ENCODE measurements at regions not wholly inside any gene's neighbourhood (a gene's known extent, or its start where the extent isn't known, plus 50 kb on each side); places are given as distances from the start of the nearest gene placed in this dataset.

GRCh38 chr17:70717042-70717441 lies 547.7 kb downstream of the KCNJ2 start:
- Histone ChIP-seq H3K9me3 (ENCODE audit: control insufficient read depth in 4 of 4, low read length in 3 of 4) (no peaks in the 10 kb centered on the region), H3K9ac (ENCODE audit: low read depth in 1 of 2, low read length in 2 of 2) (no peak overlapping the region), H3K27me3 (ENCODE audit: control insufficient read depth in 4 of 4, insufficient read depth in 4 of 4, low read length in 3 of 4) (no peaks in the 10 kb centered on the region), H3K4me1 (ENCODE audit: control insufficient read depth in 4 of 4, insufficient read depth in 4 of 4, low read length in 3 of 4) (no peaks in the 10 kb centered on the region), H3K36me3 (ENCODE audit: control insufficient read depth in 4 of 4, insufficient read depth in 3 of 4, low read depth in 1 of 4, low read length in 3 of 4) (no peaks in the 10 kb centered on the region), H3K4me3 (ENCODE audit: low read depth in 1 of 3, low read length in 3 of 3) (no peak overlapping the region), H3K27ac (ENCODE audit: low read depth in 1 of 2, low read length in 2 of 2) (no peak overlapping the region)
- WGBS: 85% methylated on average over 1 of the region's 1 CpG
- no peak for DNase-seq (ENCODE audit: low spot score)
- no peak for TF ChIP-seq JUND (IDR thresholded peaks at IDR 0.05)

DNA sequence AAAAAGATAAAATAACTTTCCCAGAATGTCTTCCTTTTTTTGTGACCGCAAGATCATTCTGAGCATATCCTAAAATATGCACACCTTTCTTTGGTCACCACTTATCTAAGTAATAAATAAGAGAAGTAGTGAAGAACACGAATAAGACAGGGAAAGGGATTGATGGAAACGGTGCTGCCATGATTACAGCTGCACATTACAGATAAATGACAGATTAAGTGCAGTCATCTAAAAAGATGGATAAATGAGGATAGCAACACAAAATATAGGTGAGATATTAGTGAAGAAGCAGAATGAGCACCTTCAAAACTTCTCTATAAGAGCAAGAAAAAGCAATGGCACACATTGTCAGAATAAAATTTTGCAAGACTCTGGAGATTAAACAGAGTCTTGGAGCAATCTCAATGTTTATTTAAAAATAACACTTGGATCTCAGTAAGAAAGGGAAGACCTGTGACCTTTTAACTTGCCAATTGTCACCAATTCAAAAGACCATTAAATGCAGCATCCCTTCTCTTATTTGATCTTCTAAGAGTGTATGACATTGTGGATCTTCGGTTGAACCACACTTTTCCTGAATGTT lies 567.1 kb downstream of the KCNJ2 start:
- TF ChIP-seq EGR1 (IDR thresholded peaks at IDR 0.05; ENCODE audit: low read depth in 2 of 2): no peak
- TF ChIP-seq GABPA (IDR thresholded peaks at IDR 0.05 in 1 of 2, conservative IDR thresholded peaks at IDR 0.05 in 1 of 2): no peak
- no peak for TF ChIP-seq REST (IDR thresholded peaks at IDR 0.05)
- no peak for TF ChIP-seq HNF4A (conservative IDR thresholded peaks at IDR 0.05)
- no peak for TF ChIP-seq HNF4G (IDR thresholded peaks at IDR 0.05)
- TF ChIP-seq, protein P1, sequence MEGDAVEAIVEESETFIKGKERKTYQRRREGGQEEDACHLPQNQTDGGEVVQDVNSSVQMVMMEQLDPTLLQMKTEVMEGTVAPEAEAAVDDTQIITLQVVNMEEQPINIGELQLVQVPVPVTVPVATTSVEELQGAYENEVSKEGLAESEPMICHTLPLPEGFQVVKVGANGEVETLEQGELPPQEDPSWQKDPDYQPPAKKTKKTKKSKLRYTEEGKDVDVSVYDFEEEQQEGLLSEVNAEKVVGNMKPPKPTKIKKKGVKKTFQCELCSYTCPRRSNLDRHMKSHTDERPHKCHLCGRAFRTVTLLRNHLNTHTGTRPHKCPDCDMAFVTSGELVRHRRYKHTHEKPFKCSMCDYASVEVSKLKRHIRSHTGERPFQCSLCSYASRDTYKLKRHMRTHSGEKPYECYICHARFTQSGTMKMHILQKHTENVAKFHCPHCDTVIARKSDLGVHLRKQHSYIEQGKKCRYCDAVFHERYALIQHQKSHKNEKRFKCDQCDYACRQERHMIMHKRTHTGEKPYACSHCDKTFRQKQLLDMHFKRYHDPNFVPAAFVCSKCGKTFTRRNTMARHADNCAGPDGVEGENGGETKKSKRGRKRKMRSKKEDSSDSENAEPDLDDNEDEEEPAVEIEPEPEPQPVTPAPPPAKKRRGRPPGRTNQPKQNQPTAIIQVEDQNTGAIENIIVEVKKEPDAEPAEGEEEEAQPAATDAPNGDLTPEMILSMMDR (IDR thresholded peaks at IDR 0.05; ENCODE audit: low read depth, low read length, missing input control): no peak
- TF ChIP-seq, protein P2, sequence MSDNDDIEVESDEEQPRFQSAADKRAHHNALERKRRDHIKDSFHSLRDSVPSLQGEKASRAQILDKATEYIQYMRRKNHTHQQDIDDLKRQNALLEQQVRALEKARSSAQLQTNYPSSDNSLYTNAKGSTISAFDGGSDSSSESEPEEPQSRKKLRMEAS (IDR thresholded peaks at IDR 0.05): no peak
- no peak for TF ChIP-seq FOXA1 (IDR thresholded peaks at IDR 0.05)
- TF ChIP-seq, protein P3, sequence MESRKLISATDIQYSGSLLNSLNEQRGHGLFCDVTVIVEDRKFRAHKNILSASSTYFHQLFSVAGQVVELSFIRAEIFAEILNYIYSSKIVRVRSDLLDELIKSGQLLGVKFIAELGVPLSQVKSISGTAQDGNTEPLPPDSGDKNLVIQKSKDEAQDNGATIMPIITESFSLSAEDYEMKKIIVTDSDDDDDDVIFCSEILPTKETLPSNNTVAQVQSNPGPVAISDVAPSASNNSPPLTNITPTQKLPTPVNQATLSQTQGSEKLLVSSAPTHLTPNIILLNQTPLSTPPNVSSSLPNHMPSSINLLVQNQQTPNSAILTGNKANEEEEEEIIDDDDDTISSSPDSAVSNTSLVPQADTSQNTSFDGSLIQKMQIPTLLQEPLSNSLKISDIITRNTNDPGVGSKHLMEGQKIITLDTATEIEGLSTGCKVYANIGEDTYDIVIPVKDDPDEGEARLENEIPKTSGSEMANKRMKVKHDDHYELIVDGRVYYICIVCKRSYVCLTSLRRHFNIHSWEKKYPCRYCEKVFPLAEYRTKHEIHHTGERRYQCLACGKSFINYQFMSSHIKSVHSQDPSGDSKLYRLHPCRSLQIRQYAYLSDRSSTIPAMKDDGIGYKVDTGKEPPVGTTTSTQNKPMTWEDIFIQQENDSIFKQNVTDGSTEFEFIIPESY (IDR thresholded peaks at IDR 0.05): no peak
- TF ChIP-seq TAF1 (conservative IDR thresholded peaks at IDR 0.05): no peak
- TF ChIP-seq SP1 (IDR thresholded peaks at IDR 0.05): no peak
- TF ChIP-seq RAD21 (IDR thresholded peaks at IDR 0.05): no peak
- no peak for TF ChIP-seq YY1 (IDR thresholded peaks at IDR 0.05)
- no peak for TF ChIP-seq ATF3 (IDR thresholded peaks at IDR 0.05)
- no peak for TF ChIP-seq JUND (IDR thresholded peaks at IDR 0.05)
- TF ChIP-seq RXRA (IDR thresholded peaks at IDR 0.05): no peak
- Histone ChIP-seq H3K9ac (ENCODE audit: low read depth in 1 of 2, low read length in 2 of 2) (no peak overlapping the region), H3K9me3 (ENCODE audit: control insufficient read depth in 4 of 4, low read length in 3 of 4) (no peaks in the 10 kb centered on the region), H3K4me1 (ENCODE audit: control insufficient read depth in 4 of 4, insufficient read depth in 4 of 4, low read length in 3 of 4) (no peaks in the 10 kb centered on the region), H3K36me3 (ENCODE audit: control insufficient read depth in 4 of 4, insufficient read depth in 3 of 4, low read depth in 1 of 4, low read length in 3 of 4) (no peaks in the 10 kb centered on the region), H3K27ac (ENCODE audit: low read depth in 1 of 2, low read length in 2 of 2) (no peak overlapping the region), H3K4me3 (ENCODE audit: low read depth in 1 of 3, low read length in 3 of 3) (no peak overlapping the region), H3K27me3 (ENCODE audit: control insufficient read depth in 4 of 4, insufficient read depth in 4 of 4, low read length in 3 of 4) (no peaks in the 10 kb centered on the region)
- DNase-seq (ENCODE audit: low spot score): no peak
- WGBS: 76% methylated on average over 4 of the region's 4 CpGs

Measured in liver (tissue), 8 donors.